Tibial artery (tissue), 4 donors: ENCODE measurements at regions not wholly inside any gene's neighbourhood (a gene's known extent, or its start where the extent isn't known, plus 50 kb on each side); places are given as distances from the start of the nearest gene placed in this dataset.

Source experiments
- DNase-seq, 2 donors: peaks; one replicate each; pipeline ENCODE4 v3.0.0-alpha.2; 2019
- H3K27ac ChIP-seq, 2 donors: fragments of 200-600 bp; sonication (generic) in 1 of 2; 1 replicate in 1 of 2; 2 replicates in 1 of 2; pipeline ENCODE4 v1.5.1; 2018 to 2019; ENCODE audit warnings: mild to moderate bottlenecking in 1 of 2
- H3K27me3 ChIP-seq, 2 donors: fragments of 200-600 bp; sonication (generic) in 1 of 2; one replicate each; pipeline versions ENCODE4 v1.5.1 to v1.6.0; 2016 to 2019
- H3K36me3 ChIP-seq, 3 donors: fragments of 200-600 bp; sonication (generic) in 2 of 3; one replicate each; pipeline ENCODE4 v1.5.1; 2016 to 2019; ENCODE audit warnings: mild to moderate bottlenecking in 2 of 3
- H3K4me1 ChIP-seq, 4 donors: fragments of 200-600 bp; sonication (generic) in 2 of 4; 1 replicate in 3 of 4; 2 replicates in 1 of 4; pipeline ENCODE4 v1.5.1; 2016 to 2019
- H3K4me3 ChIP-seq, 2 donors: fragments of 200-600 bp; sonication (generic) in 1 of 2; 1 replicate in 1 of 2; 2 replicates in 1 of 2; pipeline ENCODE4 v1.5.1; 2018 to 2019; ENCODE audit warnings: mild to moderate bottlenecking in 2 of 2
- H3K9me3 ChIP-seq, 3 donors: fragments of 200-600 bp; sonication (generic) in 1 of 3; one replicate each; pipeline ENCODE4 v1.5.1; 2016 to 2019
- CTCF ChIP-seq, 2 experiments: fragments of 200-600 bp in 1 of 2; fragments of 450-650 bp in 1 of 2; IDR thresholded peaks; one replicate each; pipeline ENCODE4 v1.5.1; 2017 to 2019; ENCODE audit warnings: antibody characterized with exemption in 2 of 2, mild to moderate bottlenecking in 1 of 2, moderate library complexity in 1 of 2
- intact Hi-C: fragments of 100-400 bp; cut with DNase I; formaldehyde crosslinking; loops from one replicate; pipeline ENCODE4 v1.15.0; 2023; ENCODE audit warnings: low total_unique reads

GRCh38 chr4:154928640-154929257 is 147.7 kb downstream of the RBM46 start:
- no peak for TF ChIP-seq CTCF (IDR thresholded peaks at IDR 0.05)
- no peaks in the 10 kb centered on the region for H3K27me3 ChIP-seq
- H3K4me1 ChIP-seq, result no peaks in the 10 kb centered on the region
- H3K36me3 ChIP-seq, result no peaks in the 10 kb centered on the region
- H3K4me3 ChIP-seq, result no peak overlapping the region
- peaks cover 0 to 4% (median 0%) of the 10 kb centered on the region in 3 donors for H3K9me3 ChIP-seq
- intact Hi-C loops, result no loop called here
- no peak overlapping the region for H3K27ac ChIP-seq
- no peak for DNase-seq

GRCh38 chr4:154936873-154937272 is 155.8 kb downstream of the RBM46 start:
- H3K9me3 ChIP-seq, result peaks cover 0 to 6% (median 4%) of the 10 kb centered on the region in 3 donors
- no peak overlapping the region for H3K4me3 ChIP-seq
- H3K4me1 ChIP-seq, result no peaks in the 10 kb centered on the region
- no peak for DNase-seq
- no peak for TF ChIP-seq CTCF (IDR thresholded peaks at IDR 0.05)
- H3K36me3 ChIP-seq, result no peaks in the 10 kb centered on the region
- no peaks in the 10 kb centered on the region for H3K27me3 ChIP-seq
- no peak overlapping the region for H3K27ac ChIP-seq
- intact Hi-C loops, result no loop called here

GRCh38 chr4:154939851-154940250 is 158.8 kb downstream of the RBM46 start:
- intact Hi-C loops, result no loop called here
- Histone ChIP-seq H3K27ac (no peak overlapping the region), H3K27me3 (no peaks in the 10 kb centered on the region), H3K36me3 (no peaks in the 10 kb centered on the region), H3K9me3 (peaks cover 0 to 6% (median 0%) of the 10 kb centered on the region in 3 donors), H3K4me3 (no peak overlapping the region), H3K4me1 (no peaks in the 10 kb centered on the region)
- no peak for TF ChIP-seq CTCF (IDR thresholded peaks at IDR 0.05)
- no peak for DNase-seq

GRCh38 chr4:154942176-154942575 is 161.1 kb downstream of the RBM46 start:
- no peaks in the 10 kb centered on the region for H3K9me3 ChIP-seq
- H3K4me1 ChIP-seq, result no peaks in the 10 kb centered on the region
- H3K27me3 ChIP-seq, result no peaks in the 10 kb centered on the region
- intact Hi-C loops, result no loop called here
- no peaks in the 10 kb centered on the region for H3K36me3 ChIP-seq
- no peak overlapping the region for H3K27ac ChIP-seq
- no peak for DNase-seq
- TF ChIP-seq CTCF (IDR thresholded peaks at IDR 0.05), result no peak
- H3K4me3 ChIP-seq, result no peak overlapping the region

- intact Hi-C loops, result no loop called here
- H3K9me3 ChIP-seq, result no peaks in the 10 kb centered on the region
- no peak for TF ChIP-seq CTCF (IDR thresholded peaks at IDR 0.05)
- no peaks in the 10 kb centered on the region for H3K4me1 ChIP-seq
- DNase-seq, result no peak
- no peak overlapping the region for H3K4me3 ChIP-seq
- no peaks in the 10 kb centered on the region for H3K27me3 ChIP-seq
- no peak overlapping the region for H3K27ac ChIP-seq
- no peaks in the 10 kb centered on the region for H3K36me3 ChIP-seq
Observed at GRCh38 chr4:154944996-154945395, 163.9 kb downstream of the RBM46 start.

GRCh38 chr4:154946113-154946512 is 165.0 kb downstream of the RBM46 start:
- Histone ChIP-seq H3K4me3 (no peak overlapping the region), H3K4me1 (no peaks in the 10 kb centered on the region), H3K9me3 (no peaks in the 10 kb centered on the region), H3K36me3 (no peaks in the 10 kb centered on the region), H3K27ac (no peak overlapping the region), H3K27me3 (no peaks in the 10 kb centered on the region)
- TF ChIP-seq CTCF (IDR thresholded peaks at IDR 0.05), result no peak
- intact Hi-C loops, result no loop called here
- no peak for DNase-seq
